Activated naive CD8-positive, alpha-beta T cell treated with anti-CD3 and anti-CD28 coated beads, Interleukin-2, amount 50 U/mL, for 24 hours (primary cell): ENCODE measurements at regions not wholly inside any gene's neighbourhood (a gene's known extent, or its start where the extent isn't known, plus 50 kb on each side); places are given as distances from the start of the nearest gene placed in this dataset.

Experiments
- ATAC-seq: fragments of 150-1000 bp; cut with Tn5 transposase; one replicate; pipeline ENCODE4 v1.10.0; 2021
- DNase-seq: peaks from one replicate; pipeline ENCODE4 v3.0.0; 2021
- H3K27ac Mint-ChIP-seq: one replicate; pipeline ENCODE4 v1.8.0; 2021; ENCODE audit warnings: mild to moderate bottlenecking, mixed read lengths
- H3K27me3 Mint-ChIP-seq: one replicate; pipeline ENCODE4 v1.8.0; 2021; ENCODE audit warnings: mixed read lengths
- H3K36me3 Mint-ChIP-seq: one replicate; pipeline ENCODE4 v1.8.0; 2021; ENCODE audit warnings: low read depth, mixed read lengths
- H3K4me1 Mint-ChIP-seq: one replicate; pipeline ENCODE4 v1.8.0; 2021; ENCODE audit warnings: mixed read lengths
- H3K4me3 Mint-ChIP-seq: one replicate; pipeline ENCODE4 v1.8.0; 2021; ENCODE audit warnings: mild to moderate bottlenecking, moderate library complexity, mixed read lengths
- H3K9me3 Mint-ChIP-seq: one replicate; pipeline ENCODE4 v1.8.0; 2021; ENCODE audit warnings: mixed read lengths

- no peak overlapping the region for H3K4me3 Mint-ChIP-seq
- peaks cover 4% of the 10 kb centered on the region for H3K9me3 Mint-ChIP-seq
- no peaks in the 10 kb centered on the region for H3K36me3 Mint-ChIP-seq
- DNase-seq (no peak), ATAC-seq (no peak)
- no peaks in the 10 kb centered on the region for H3K27me3 Mint-ChIP-seq
- H3K4me1 Mint-ChIP-seq = no peaks in the 10 kb centered on the region
- H3K27ac Mint-ChIP-seq = no peak overlapping the region
Measured at GRCh38 chr7:109021390-109021789, 451.7 kb downstream of the DNAJB9 start.

- DNase-seq (no peak), ATAC-seq (no peak)
- H3K27me3 Mint-ChIP-seq = no peaks in the 10 kb centered on the region
- H3K9me3 Mint-ChIP-seq = peaks cover 5% of the 10 kb centered on the region
- no peak overlapping the region for H3K4me3 Mint-ChIP-seq
- H3K36me3 Mint-ChIP-seq = no peaks in the 10 kb centered on the region
- no peaks in the 10 kb centered on the region for H3K4me1 Mint-ChIP-seq
- H3K27ac Mint-ChIP-seq = no peak overlapping the region
Measured at GRCh38 chr7:109029866-109030265, 460.2 kb downstream of the DNAJB9 start.

GRCh38 chr7:109044691-109045090 is 475.0 kb downstream of the DNAJB9 start:
- Mint-ChIP-seq H3K27ac (no peak overlapping the region), H3K4me1 (no peaks in the 10 kb centered on the region), H3K36me3 (no peaks in the 10 kb centered on the region), H3K9me3 (peaks cover 13% of the 10 kb centered on the region), H3K4me3 (no peak overlapping the region), H3K27me3 (no peaks in the 10 kb centered on the region)
- ATAC-seq (no peak), DNase-seq (no peak)

- no peaks in the 10 kb centered on the region for H3K27me3 Mint-ChIP-seq
- no peak for DNase-seq
- H3K36me3 Mint-ChIP-seq = no peaks in the 10 kb centered on the region
- no peak overlapping the region for H3K27ac Mint-ChIP-seq
- no peak overlapping the region for H3K4me3 Mint-ChIP-seq
- no peak for ATAC-seq
- H3K9me3 Mint-ChIP-seq = no peaks in the 10 kb centered on the region
- no peaks in the 10 kb centered on the region for H3K4me1 Mint-ChIP-seq
Measured at GRCh38 chr7:109049366-109049765, 479.7 kb downstream of the DNAJB9 start.

GRCh38 chr7:109059089-109059488 is 489.4 kb downstream of the DNAJB9 start:
- Mint-ChIP-seq H3K9me3 (peaks cover 12% of the 10 kb centered on the region), H3K27ac (no peak overlapping the region), H3K4me3 (no peak overlapping the region), H3K27me3 (no peaks in the 10 kb centered on the region), H3K36me3 (no peaks in the 10 kb centered on the region), H3K4me1 (no peaks in the 10 kb centered on the region)
- ATAC-seq = no peak
- no peak for DNase-seq

- no peaks in the 10 kb centered on the region for H3K36me3 Mint-ChIP-seq
- ATAC-seq (no peak), DNase-seq (no peak)
- H3K27me3 Mint-ChIP-seq = no peaks in the 10 kb centered on the region
- H3K27ac Mint-ChIP-seq = no peak overlapping the region
- H3K9me3 Mint-ChIP-seq = peaks cover 14% of the 10 kb centered on the region
- H3K4me3 Mint-ChIP-seq = no peak overlapping the region
- no peaks in the 10 kb centered on the region for H3K4me1 Mint-ChIP-seq
Measured at GRCh38 chr7:109062798-109063197, 493.1 kb downstream of the DNAJB9 start.

- DNase-seq (no peak), ATAC-seq (no peak)
- Mint-ChIP-seq H3K27me3 (no peaks in the 10 kb centered on the region), H3K27ac (no peak overlapping the region), H3K4me1 (no peaks in the 10 kb centered on the region), H3K36me3 (no peaks in the 10 kb centered on the region), H3K9me3 (peaks cover 3% of the 10 kb centered on the region), H3K4me3 (no peak overlapping the region)
Measured at GRCh38 chr7:109073543-109073942, 503.9 kb downstream of the DNAJB9 start.

- H3K4me3 Mint-ChIP-seq = no peak overlapping the region
Measured at GRCh38 chr7:109076396-109076972, 506.8 kb downstream of the DNAJB9 start.

GRCh38 chr7:109091042-109091441 is 521.4 kb downstream of the DNAJB9 start:
- H3K4me3 Mint-ChIP-seq = no peak overlapping the region
- no peak for ATAC-seq
- no peak overlapping the region for H3K27ac Mint-ChIP-seq
- no peak for DNase-seq
- H3K27me3 Mint-ChIP-seq = no peaks in the 10 kb centered on the region
- H3K36me3 Mint-ChIP-seq = no peaks in the 10 kb centered on the region
- H3K4me1 Mint-ChIP-seq = no peaks in the 10 kb centered on the region
- no peaks in the 10 kb centered on the region for H3K9me3 Mint-ChIP-seq

More at GRCh38 chr7:109076396-109076972, 506.8 kb downstream of the DNAJB9 start:
- H3K9me3 Mint-ChIP-seq = peaks cover 8% of the 10 kb centered on the region
- H3K27ac Mint-ChIP-seq = no peak overlapping the region
- H3K4me1 Mint-ChIP-seq = no peaks in the 10 kb centered on the region
- DNase-seq = no peak
- no peak for ATAC-seq
- H3K27me3 Mint-ChIP-seq = no peaks in the 10 kb centered on the region
- no peaks in the 10 kb centered on the region for H3K36me3 Mint-ChIP-seq

GRCh38 chr7:109092268-109092667 is 522.6 kb downstream of the DNAJB9 start:
- H3K4me1 Mint-ChIP-seq = no peaks in the 10 kb centered on the region
- H3K36me3 Mint-ChIP-seq = no peaks in the 10 kb centered on the region
- no peak overlapping the region for H3K4me3 Mint-ChIP-seq
- H3K27ac Mint-ChIP-seq = no peak overlapping the region
- no peak for ATAC-seq
- DNase-seq = no peak
- no peaks in the 10 kb centered on the region for H3K9me3 Mint-ChIP-seq
- H3K27me3 Mint-ChIP-seq = no peaks in the 10 kb centered on the region

- H3K4me1 Mint-ChIP-seq = no peaks in the 10 kb centered on the region
- DNase-seq (no peak), ATAC-seq (no peak)
- no peak overlapping the region for H3K27ac Mint-ChIP-seq
- H3K4me3 Mint-ChIP-seq = no peak overlapping the region
- H3K27me3 Mint-ChIP-seq = no peaks in the 10 kb centered on the region
- no peaks in the 10 kb centered on the region for H3K36me3 Mint-ChIP-seq
- H3K9me3 Mint-ChIP-seq = no peaks in the 10 kb centered on the region
Measured at GRCh38 chr7:109101332-109101731, 531.7 kb downstream of the DNAJB9 start.

GRCh38 chr7:109109558-109109957 is 539.9 kb downstream of the DNAJB9 start:
- no peaks in the 10 kb centered on the region for H3K4me1 Mint-ChIP-seq
- H3K27ac Mint-ChIP-seq = no peak overlapping the region
- H3K27me3 Mint-ChIP-seq = no peaks in the 10 kb centered on the region
- H3K4me3 Mint-ChIP-seq = no peak overlapping the region
- H3K36me3 Mint-ChIP-seq = no peaks in the 10 kb centered on the region
- no peak for ATAC-seq
- H3K9me3 Mint-ChIP-seq = peaks cover 12% of the 10 kb centered on the region
- DNase-seq = no peak

- DNase-seq (no peak), ATAC-seq (no peak)
- no peak overlapping the region for H3K27ac Mint-ChIP-seq
- peaks cover 12% of the 10 kb centered on the region for H3K9me3 Mint-ChIP-seq
- H3K27me3 Mint-ChIP-seq = no peaks in the 10 kb centered on the region
- no peaks in the 10 kb centered on the region for H3K4me1 Mint-ChIP-seq
- no peaks in the 10 kb centered on the region for H3K36me3 Mint-ChIP-seq
- H3K4me3 Mint-ChIP-seq = no peak overlapping the region
Measured at GRCh38 chr7:109111086-109111485, 541.4 kb downstream of the DNAJB9 start.

GRCh38 chr7:109121599-109122300 is 552.1 kb downstream of the DNAJB9 start:
- H3K27ac Mint-ChIP-seq = no peak overlapping the region

GRCh38 chr7:109125001-109125400 is 555.3 kb downstream of the DNAJB9 start:
- H3K27me3 Mint-ChIP-seq = no peaks in the 10 kb centered on the region
- no peak for ATAC-seq
- H3K9me3 Mint-ChIP-seq = peaks cover 4% of the 10 kb centered on the region
- H3K27ac Mint-ChIP-seq = no peak overlapping the region
- H3K36me3 Mint-ChIP-seq = no peaks in the 10 kb centered on the region
- no peak for DNase-seq
- no peak overlapping the region for H3K4me3 Mint-ChIP-seq
- H3K4me1 Mint-ChIP-seq = no peaks in the 10 kb centered on the region

More at GRCh38 chr7:109121599-109122300, 552.1 kb downstream of the DNAJB9 start:
- H3K27me3 Mint-ChIP-seq = no peaks in the 10 kb centered on the region
- no peak overlapping the region for H3K4me3 Mint-ChIP-seq
- H3K36me3 Mint-ChIP-seq = no peaks in the 10 kb centered on the region
- no peak for ATAC-seq
- no peaks in the 10 kb centered on the region for H3K4me1 Mint-ChIP-seq
- no peak for DNase-seq
- no peaks in the 10 kb centered on the region for H3K9me3 Mint-ChIP-seq
